GM23338 (cell line): ENCODE measurements at regions not wholly inside any gene's neighbourhood (a gene's known extent, or its start where the extent isn't known, plus 50 kb on each side); places are given as distances from the start of the nearest gene placed in this dataset.

ENCODE experiments used
- ATAC-seq: fragments of 200-7000 bp; cut with Tn5 transposase; 3 replicates; pipeline ENCODE4 v1.9.1; 2020
- DNase-seq: peaks from one replicate; pipeline ENCODE4 v3.0.0-alpha.2; 2015; ENCODE audit warnings: low spot score
- H2AFZ ChIP-seq: fragments of 200-600 bp; sonication (generic); 2 replicates; pipeline ENCODE4 v1.8.0; 2016; ENCODE audit warnings: antibody characterized with exemption, mild to moderate bottlenecking, moderate library complexity
- H3F3A ChIP-seq: fragments of 200-600 bp; sonication (generic); replicated peaks from 2 replicates; pipeline ENCODE4 v1.8.0; 2017; ENCODE audit warnings: antibody characterized with exemption, mixed run types, low read depth
- H3K27ac ChIP-seq: fragments of 200-600 bp; sonication (generic); 2 replicates; pipeline ENCODE4 v1.6.1; 2016; ENCODE audit warnings: low read depth
- H3K27me3 ChIP-seq: fragments of 200-600 bp; sonication (generic); 2 replicates; pipeline ENCODE4 v1.8.0; 2016; ENCODE audit warnings: mild to moderate bottlenecking, mixed run types, moderate library complexity; ENCODE audit not compliant: insufficient read depth
- H3K36me3 ChIP-seq: fragments of 200-600 bp; sonication (generic); 2 replicates; pipeline ENCODE4 v1.8.0; 2016; ENCODE audit warnings: mild to moderate bottlenecking; ENCODE audit not compliant: insufficient read depth
- H3K4me1 ChIP-seq: fragments of 200-600 bp; sonication (generic); 2 replicates; pipeline ENCODE4 v1.8.0; 2016; ENCODE audit warnings: mild to moderate bottlenecking, moderate library complexity; ENCODE audit not compliant: insufficient read depth
- H3K4me2 ChIP-seq: fragments of 200-600 bp; sonication (generic); 2 replicates; pipeline ENCODE4 v1.7.1; 2017; ENCODE audit warnings: mixed run types
- H3K4me3 ChIP-seq: fragments of 200-600 bp; sonication (generic); 2 replicates; pipeline ENCODE4 v1.6.1; 2016; ENCODE audit warnings: mixed run types
- H3K79me2 ChIP-seq: fragments of 200-600 bp; sonication (generic); replicated peaks from 2 replicates; pipeline ENCODE4 v1.8.0; 2017; ENCODE audit warnings: mild to moderate bottlenecking; ENCODE audit not compliant: insufficient read depth
- H3K9me2 ChIP-seq: fragments of 200-600 bp; sonication (generic); 2 replicates; pipeline ENCODE4 v1.8.0; 2017; ENCODE audit not compliant: insufficient read depth
- H4K20me1 ChIP-seq: fragments of 200-600 bp; sonication (generic); replicated peaks from 2 replicates; pipeline ENCODE4 v1.8.0; 2017; ENCODE audit warnings: mild to moderate bottlenecking; ENCODE audit not compliant: insufficient read depth
- H3K27ac Mint-ChIP-seq: 2 replicates; pipeline ENCODE4 v1.8.0; 2020; ENCODE audit warnings: inconsistent platforms, mild to moderate bottlenecking, moderate library complexity, mixed read lengths
- H3K27me3 Mint-ChIP-seq: 3 replicates; pipeline ENCODE4 v1.8.0; 2022; ENCODE audit warnings: low read depth, mild to moderate bottlenecking, moderate library complexity, mixed read lengths, inconsistent platforms; ENCODE audit not compliant: insufficient read depth, poor library complexity
- H3K36me3 Mint-ChIP-seq: 3 replicates; pipeline ENCODE4 v1.8.0; 2021; ENCODE audit warnings: low read depth, mild to moderate bottlenecking, inconsistent platforms, moderate library complexity, mixed read lengths
- H3K4me1 Mint-ChIP-seq: 3 replicates; pipeline ENCODE4 v1.8.0; 2020; ENCODE audit warnings: mild to moderate bottlenecking, inconsistent platforms, mixed read lengths
- H3K4me3 Mint-ChIP-seq: 3 replicates; pipeline ENCODE4 v1.8.0; 2021; ENCODE audit warnings: moderate library complexity, mild to moderate bottlenecking, inconsistent platforms, mixed read lengths
- H3K9me3 Mint-ChIP-seq: 3 replicates; pipeline ENCODE4 v1.8.0; 2020; ENCODE audit warnings: moderate library complexity, mild to moderate bottlenecking, inconsistent platforms, mixed read lengths
- ETS1 ChIP-seq: IDR thresholded peaks from 2 replicates; pipeline ENCODE4 v1.6.1; 2016; ENCODE audit warnings: antibody characterized with exemption
- REST ChIP-seq: IDR thresholded peaks from one replicate; pipeline ENCODE4 v1.6.1; 2018; ENCODE audit warnings: antibody characterized with exemption; ENCODE audit not compliant: unreplicated experiment
- ZNF114 ChIP-seq: fragments of 250-450 bp; sonication (Bioruptor Pico); IDR thresholded peaks from 2 replicates; pipeline ENCODE4 v1.5.0; 2020; ENCODE audit warnings: mild to moderate bottlenecking, moderate library complexity
- TF ChIP-seq, protein P1 (sequence below): fragments of 250-450 bp; sonication (Bioruptor Pico); IDR thresholded peaks from 2 replicates; pipeline ENCODE4 v1.5.0; 2020; ENCODE audit warnings: mild to moderate bottlenecking, moderate library complexity
- TF ChIP-seq, protein P2 (sequence below), 2 experiments: fragments of 200-600 bp in 1 of 2; sonication (generic) in 1 of 2; conservative IDR thresholded peaks; 2 replicates each; pipeline versions ENCODE4 v1.5.1 to v1.6.1; 2016 to 2017; ENCODE audit warnings: antibody characterized with exemption in 2 of 2, low read depth in 2 of 2, mild to moderate bottlenecking in 2 of 2, moderate library complexity in 1 of 2

- Histone ChIP-seq H3K9me2 (no peaks in the 10 kb centered on the region), H3K36me3 (no peaks in the 10 kb centered on the region), H3F3A (no peaks in the 10 kb centered on the region), H3K4me1 (no peaks in the 10 kb centered on the region), H3K79me2 (no peaks in the 10 kb centered on the region), H3K4me2 (no peak overlapping the region), H3K27me3 (no peaks in the 10 kb centered on the region), H2AFZ (no peak overlapping the region), H4K20me1 (no peaks in the 10 kb centered on the region), H3K4me3 (no peak overlapping the region), H3K27ac (no peak overlapping the region)
- H3K4me3 Mint-ChIP-seq: no peak overlapping the region
- no peaks in the 10 kb centered on the region for H3K36me3 Mint-ChIP-seq
- DNase-seq (peak; percentile 3), ATAC-seq (no peak)
- H3K27ac Mint-ChIP-seq: no peak overlapping the region
- TF ChIP-seq ZNF114 (no peak), REST (no peak), ETS1 (no peak)
- TF ChIP-seq, protein P1, sequence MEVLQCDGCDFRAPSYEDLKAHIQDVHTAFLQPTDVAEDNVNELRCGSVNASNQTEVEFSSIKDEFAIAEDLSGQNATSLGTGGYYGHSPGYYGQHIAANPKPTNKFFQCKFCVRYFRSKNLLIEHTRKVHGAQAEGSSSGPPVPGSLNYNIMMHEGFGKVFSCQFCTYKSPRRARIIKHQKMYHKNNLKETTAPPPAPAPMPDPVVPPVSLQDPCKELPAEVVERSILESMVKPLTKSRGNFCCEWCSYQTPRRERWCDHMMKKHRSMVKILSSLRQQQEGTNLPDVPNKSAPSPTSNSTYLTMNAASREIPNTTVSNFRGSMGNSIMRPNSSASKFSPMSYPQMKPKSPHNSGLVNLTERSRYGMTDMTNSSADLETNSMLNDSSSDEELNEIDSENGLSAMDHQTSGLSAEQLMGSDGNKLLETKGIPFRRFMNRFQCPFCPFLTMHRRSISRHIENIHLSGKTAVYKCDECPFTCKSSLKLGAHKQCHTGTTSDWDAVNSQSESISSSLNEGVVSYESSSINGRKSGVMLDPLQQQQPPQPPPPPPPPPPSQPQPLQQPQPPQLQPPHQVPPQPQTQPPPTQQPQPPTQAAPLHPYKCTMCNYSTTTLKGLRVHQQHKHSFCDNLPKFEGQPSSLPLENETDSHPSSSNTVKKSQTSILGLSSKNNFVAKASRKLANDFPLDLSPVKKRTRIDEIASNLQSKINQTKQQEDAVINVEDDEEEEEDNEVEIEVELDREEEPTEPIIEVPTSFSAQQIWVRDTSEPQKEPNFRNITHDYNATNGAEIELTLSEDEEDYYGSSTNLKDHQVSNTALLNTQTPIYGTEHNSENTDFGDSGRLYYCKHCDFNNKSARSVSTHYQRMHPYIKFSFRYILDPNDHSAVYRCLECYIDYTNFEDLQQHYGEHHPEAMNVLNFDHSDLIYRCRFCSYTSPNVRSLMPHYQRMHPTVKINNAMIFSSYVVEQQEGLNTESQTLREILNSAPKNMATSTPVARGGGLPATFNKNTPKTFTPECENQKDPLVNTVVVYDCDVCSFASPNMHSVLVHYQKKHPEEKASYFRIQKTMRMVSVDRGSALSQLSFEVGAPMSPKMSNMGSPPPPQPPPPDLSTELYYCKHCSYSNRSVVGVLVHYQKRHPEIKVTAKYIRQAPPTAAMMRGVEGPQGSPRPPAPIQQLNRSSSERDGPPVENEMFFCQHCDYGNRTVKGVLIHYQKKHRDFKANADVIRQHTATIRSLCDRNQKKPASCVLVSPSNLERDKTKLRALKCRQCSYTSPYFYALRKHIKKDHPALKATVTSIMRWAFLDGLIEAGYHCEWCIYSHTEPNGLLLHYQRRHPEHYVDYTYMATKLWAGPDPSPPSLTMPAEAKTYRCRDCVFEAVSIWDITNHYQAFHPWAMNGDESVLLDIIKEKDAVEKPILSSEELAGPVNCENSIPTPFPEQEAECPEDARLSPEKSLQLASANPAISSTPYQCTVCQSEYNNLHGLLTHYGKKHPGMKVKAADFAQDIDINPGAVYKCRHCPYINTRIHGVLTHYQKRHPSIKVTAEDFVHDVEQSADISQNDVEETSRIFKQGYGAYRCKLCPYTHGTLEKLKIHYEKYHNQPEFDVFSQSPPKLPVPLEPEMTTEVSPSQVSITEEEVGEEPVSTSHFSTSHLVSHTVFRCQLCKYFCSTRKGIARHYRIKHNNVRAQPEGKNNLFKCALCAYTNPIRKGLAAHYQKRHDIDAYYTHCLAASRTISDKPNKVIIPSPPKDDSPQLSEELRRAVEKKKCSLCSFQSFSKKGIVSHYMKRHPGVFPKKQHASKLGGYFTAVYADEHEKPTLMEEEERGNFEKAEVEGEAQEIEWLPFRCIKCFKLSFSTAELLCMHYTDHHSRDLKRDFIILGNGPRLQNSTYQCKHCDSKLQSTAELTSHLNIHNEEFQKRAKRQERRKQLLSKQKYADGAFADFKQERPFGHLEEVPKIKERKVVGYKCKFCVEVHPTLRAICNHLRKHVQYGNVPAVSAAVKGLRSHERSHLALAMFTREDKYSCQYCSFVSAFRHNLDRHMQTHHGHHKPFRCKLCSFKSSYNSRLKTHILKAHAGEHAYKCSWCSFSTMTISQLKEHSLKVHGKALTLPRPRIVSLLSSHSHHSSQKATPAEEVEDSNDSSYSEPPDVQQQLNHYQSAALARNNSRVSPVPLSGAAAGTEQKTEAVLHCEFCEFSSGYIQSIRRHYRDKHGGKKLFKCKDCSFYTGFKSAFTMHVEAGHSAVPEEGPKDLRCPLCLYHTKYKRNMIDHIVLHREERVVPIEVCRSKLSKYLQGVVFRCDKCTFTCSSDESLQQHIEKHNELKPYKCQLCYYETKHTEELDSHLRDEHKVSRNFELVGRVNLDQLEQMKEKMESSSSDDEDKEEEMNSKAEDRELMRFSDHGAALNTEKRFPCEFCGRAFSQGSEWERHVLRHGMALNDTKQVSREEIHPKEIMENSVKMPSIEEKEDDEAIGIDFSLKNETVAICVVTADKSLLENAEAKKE (CRISPR knock-in tag): no peak
- TF ChIP-seq, protein P2, sequence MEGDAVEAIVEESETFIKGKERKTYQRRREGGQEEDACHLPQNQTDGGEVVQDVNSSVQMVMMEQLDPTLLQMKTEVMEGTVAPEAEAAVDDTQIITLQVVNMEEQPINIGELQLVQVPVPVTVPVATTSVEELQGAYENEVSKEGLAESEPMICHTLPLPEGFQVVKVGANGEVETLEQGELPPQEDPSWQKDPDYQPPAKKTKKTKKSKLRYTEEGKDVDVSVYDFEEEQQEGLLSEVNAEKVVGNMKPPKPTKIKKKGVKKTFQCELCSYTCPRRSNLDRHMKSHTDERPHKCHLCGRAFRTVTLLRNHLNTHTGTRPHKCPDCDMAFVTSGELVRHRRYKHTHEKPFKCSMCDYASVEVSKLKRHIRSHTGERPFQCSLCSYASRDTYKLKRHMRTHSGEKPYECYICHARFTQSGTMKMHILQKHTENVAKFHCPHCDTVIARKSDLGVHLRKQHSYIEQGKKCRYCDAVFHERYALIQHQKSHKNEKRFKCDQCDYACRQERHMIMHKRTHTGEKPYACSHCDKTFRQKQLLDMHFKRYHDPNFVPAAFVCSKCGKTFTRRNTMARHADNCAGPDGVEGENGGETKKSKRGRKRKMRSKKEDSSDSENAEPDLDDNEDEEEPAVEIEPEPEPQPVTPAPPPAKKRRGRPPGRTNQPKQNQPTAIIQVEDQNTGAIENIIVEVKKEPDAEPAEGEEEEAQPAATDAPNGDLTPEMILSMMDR (conservative IDR thresholded peaks at IDR 0.05; ENCODE audit: low read depth in 2 of 2): no peak
- H3K27me3 Mint-ChIP-seq: no peaks in the 10 kb centered on the region
- H3K9me3 Mint-ChIP-seq: peaks cover 9% of the 10 kb centered on the region
- H3K4me1 Mint-ChIP-seq: peaks cover 5% of the 10 kb centered on the region; the same call in 2 of the 3 replicates
These were observed 1049.0 kb downstream of the OLFM4 start for GRCh38 chr13:54077569-54077968.
